H1 (cell line): ENCODE measurements at regions not wholly inside any gene's neighbourhood (a gene's known extent, or its start where the extent isn't known, plus 50 kb on each side); places are given as distances from the start of the nearest gene placed in this dataset.

Source experiments
- CTCF ChIA-PET: fragments of 300-600 bp; sonication (Branson Sonifier 250); formaldehyde crosslinking; loops from one replicate; lab custom pipeline; 2021; ENCODE audit not compliant: partially characterized antibody; lab: Charles Lee
- POLR2A ChIA-PET: fragments of 300-600 bp; sonication (Branson Sonifier 250); formaldehyde crosslinking; loops from one replicate; lab custom pipeline; 2021; ENCODE audit warnings: inconsistent platforms; ENCODE audit not compliant: partially characterized antibody; lab: Charles Lee
- DNase-seq, 2 experiments: peaks; one replicate each; pipeline versions ENCODE4 v3.0.0 to v3.0.0-alpha.2; 2010 to 2022; ENCODE audit warnings: low spot score in 2 of 2, low read depth in 1 of 2, mixed read lengths in 1 of 2
- FAIRE-seq: peaks from 2 replicates; lab custom pipeline; 2011; peaks lifted over from hg19 to GRCh38; lab: Jason Lieb, UNC
- H2AFZ ChIP-seq: 2 replicates; pipeline ENCODE4 v1.8.1; 2012; ENCODE audit warnings: low read length, inconsistent platforms
- H2AK5ac ChIP-seq: 2 replicates; pipeline ENCODE4 v1.6.1; 2013; ENCODE audit warnings: low read depth, low read length
- H2BK120ac ChIP-seq: replicated peaks from 2 replicates; pipeline ENCODE3; 2013; ENCODE audit warnings: low read depth, low read length, inconsistent platforms
- H2BK12ac ChIP-seq: 2 replicates; pipeline ENCODE4 v1.6.1; 2013; ENCODE audit warnings: low read depth, low read length
- H2BK15ac ChIP-seq: 2 replicates; pipeline ENCODE4 v1.6.1; 2013; ENCODE audit warnings: low read length
- H2BK20ac ChIP-seq: 2 replicates; pipeline ENCODE4 v1.6.1; 2013; ENCODE audit warnings: low read length
- H2BK5ac ChIP-seq: 2 replicates; pipeline ENCODE4 v1.6.1; 2013; ENCODE audit warnings: low read depth, low read length
- H3K14ac ChIP-seq: 2 replicates; pipeline ENCODE4 v1.6.1; 2013; ENCODE audit warnings: inconsistent platforms; ENCODE audit not compliant: insufficient read length
- H3K18ac ChIP-seq: 2 replicates; pipeline ENCODE4 v1.6.1; 2013; ENCODE audit warnings: low read length; ENCODE audit errors: extremely low read depth
- H3K23ac ChIP-seq: 2 replicates; pipeline ENCODE4 v1.6.1; 2013; ENCODE audit warnings: inconsistent platforms; ENCODE audit not compliant: insufficient read length
- H3K23me2 ChIP-seq: 2 replicates; pipeline ENCODE4 v1.6.1; 2013; ENCODE audit warnings: low read depth, low read length
- H3K27ac ChIP-seq: 2 replicates; pipeline ENCODE4 v1.6.1; 2011; ENCODE audit warnings: low read depth, low read length, inconsistent platforms
- H3K27me3 ChIP-seq, 4 experiments: replicated peaks in 1 of 4; 1 replicate in 1 of 4; 2 replicates in 3 of 4; pipeline versions ENCODE4 v1.6.1 to v1.8.1; 2011 to 2013; ENCODE audit warnings: low read length in 3 of 4, mild to moderate bottlenecking in 3 of 4, inconsistent platforms in 2 of 4, mixed read lengths in 2 of 4, moderate library complexity in 1 of 4; ENCODE audit not compliant: control insufficient read depth in 3 of 4, insufficient read depth in 3 of 4; ENCODE audit errors: extremely low read depth in 1 of 4
- H3K36me3 ChIP-seq, 4 experiments: 2 replicates each; pipeline versions ENCODE4 v1.6.1 to v1.8.1; 2011 to 2013; ENCODE audit warnings: mild to moderate bottlenecking in 4 of 4, low read length in 3 of 4, moderate library complexity in 2 of 4, control low read depth in 1 of 4, inconsistent platforms in 1 of 4; ENCODE audit not compliant: insufficient read depth in 4 of 4, control insufficient read depth in 2 of 4
- H3K4ac ChIP-seq: replicated peaks from 2 replicates; pipeline ENCODE3; 2013; ENCODE audit warnings: low read length, low read depth, mixed read lengths, inconsistent platforms; ENCODE audit not compliant: insufficient read length
- H3K4me1 ChIP-seq, 4 experiments: replicated peaks in 1 of 4; 1 replicate in 1 of 4; 2 replicates in 3 of 4; pipeline versions ENCODE4 v1.6.1 to v1.8.1; 2011 to 2013; ENCODE audit warnings: low read length in 3 of 4, inconsistent platforms in 2 of 4, mixed read lengths in 1 of 4; ENCODE audit not compliant: insufficient read depth in 4 of 4, control insufficient read depth in 3 of 4
- H3K4me2 ChIP-seq, 2 experiments: 2 replicates each; pipeline versions ENCODE4 v1.6.1 to v1.8.1; 2011 to 2013; ENCODE audit warnings: low read depth in 2 of 2, low read length in 2 of 2, control low read depth in 1 of 2, inconsistent platforms in 1 of 2, mild to moderate bottlenecking in 1 of 2; ENCODE audit not compliant: insufficient read depth in 1 of 2
- H3K4me3 ChIP-seq, 4 experiments: fragments of 200-600, 300-600 bp in 1 of 4; sonication (generic), shearing (Covaris generic), sonication (Bioruptor Twin) in 1 of 4; 2 replicates each; pipeline versions ENCODE4 v1.5.1 to v1.8.1; 2011 to 2016; ENCODE audit warnings: low read length in 4 of 4, low read depth in 3 of 4, control low read depth in 2 of 4, inconsistent platforms in 2 of 4, mild to moderate bottlenecking in 2 of 4, mixed read lengths in 1 of 4, moderate library complexity in 1 of 4; ENCODE audit not compliant: insufficient read depth in 2 of 4; ENCODE audit errors: extremely low read depth in 1 of 4
- H3K56ac ChIP-seq: replicated peaks from 2 replicates; pipeline ENCODE3; 2013; ENCODE audit warnings: low read depth, mild to moderate bottlenecking, mixed read lengths, low read length, inconsistent platforms; ENCODE audit not compliant: insufficient read length
- H3K79me1 ChIP-seq: 2 replicates; pipeline ENCODE4 v1.6.1; 2013; ENCODE audit warnings: low read depth, low read length, control low read depth
- H3K79me2 ChIP-seq, 2 experiments: 2 replicates each; pipeline versions ENCODE4 v1.6.1 to v1.8.1; 2012 to 2013; ENCODE audit warnings: low read length in 2 of 2, mild to moderate bottlenecking in 2 of 2, inconsistent platforms in 1 of 2; ENCODE audit not compliant: insufficient read depth in 2 of 2, control insufficient read depth in 1 of 2
- H3K9ac ChIP-seq, 4 experiments: replicated peaks in 1 of 4; 1 replicate in 1 of 4; 2 replicates in 3 of 4; pipeline versions ENCODE4 v1.6.1 to v1.8.1; 2011 to 2013; ENCODE audit warnings: low read depth in 3 of 4, low read length in 3 of 4, control low read depth in 2 of 4, mild to moderate bottlenecking in 2 of 4, moderate library complexity in 2 of 4, inconsistent platforms in 1 of 4; ENCODE audit errors: extremely low read depth in 1 of 4
- H3K9me3 ChIP-seq, 2 experiments: 2 replicates each; pipeline versions ENCODE4 v1.6.1 to v1.8.1; 2012 to 2013; ENCODE audit warnings: mild to moderate bottlenecking in 2 of 2, moderate library complexity in 2 of 2, control low read depth in 1 of 2, inconsistent platforms in 1 of 2, low read depth in 1 of 2, low read length in 1 of 2, mixed read lengths in 1 of 2; ENCODE audit not compliant: insufficient read depth in 2 of 2
- H4K20me1 ChIP-seq, 2 experiments: replicated peaks in 1 of 2; 2 replicates each; pipeline versions ENCODE3 to v1.8.1; 2011 to 2013; ENCODE audit warnings: inconsistent platforms in 2 of 2, low read length in 2 of 2, mild to moderate bottlenecking in 1 of 2; ENCODE audit not compliant: insufficient read depth in 2 of 2, control insufficient read depth in 1 of 2
- H4K5ac ChIP-seq: 2 replicates; pipeline ENCODE4 v1.6.1; 2013; ENCODE audit warnings: low read length, low read depth, mixed read lengths, inconsistent platforms; ENCODE audit not compliant: insufficient read length
- H4K8ac ChIP-seq: 2 replicates; pipeline ENCODE4 v1.8.0; 2013; ENCODE audit warnings: mild to moderate bottlenecking, moderate library complexity, low read length, inconsistent platforms; ENCODE audit not compliant: insufficient read depth; ENCODE audit errors: extremely low read depth
- H4K91ac ChIP-seq: replicated peaks from 2 replicates; pipeline ENCODE3; 2013; ENCODE audit warnings: low read length, mixed read lengths, inconsistent platforms; ENCODE audit not compliant: insufficient read length
- GABPA ChIP-seq: IDR thresholded peaks from 2 replicates; pipeline ENCODE4 v1.6.1; 2011; ENCODE audit warnings: mild to moderate bottlenecking, low read length, moderate library complexity, borderline replicate concordance; ENCODE audit not compliant: insufficient read depth
- JUND ChIP-seq: IDR thresholded peaks from 2 replicates; pipeline ENCODE4 v1.6.1; 2011; ENCODE audit warnings: mild to moderate bottlenecking, improper control_type of control experiment, low read length
- NANOG ChIP-seq: IDR thresholded peaks from 2 replicates; pipeline ENCODE4 v1.6.1; 2011; ENCODE audit warnings: low read length, low read depth, mild to moderate bottlenecking, inconsistent platforms; ENCODE audit not compliant: insufficient read depth, poor library complexity, severe bottlenecking
- WGBS, 2 experiments: shearing (Covaris generic) in 1 of 2; methylation state at CpG; one replicate each; pipeline versions ENCODE4 v1.1.6 to v1.1.7; 2013 to 2015; ENCODE audit warnings: low lambda C conversion rate in 2 of 2, mixed read lengths in 2 of 2, inconsistent platforms in 1 of 2, low coverage in 1 of 2, missing lambda C conversion rate in 1 of 2; ENCODE audit not compliant: insufficient replicate concordance in 2 of 2, insufficient coverage in 1 of 2, insufficient read length in 1 of 2; ENCODE audit errors: extremely low coverage in 1 of 2, missing lambda C conversion rate in 1 of 2; 5-methylcytosine and 5-hydroxymethylcytosine counted together
- TF ChIP-seq, protein P1 (sequence below): IDR thresholded peaks from 2 replicates; pipeline ENCODE4 v1.6.1; 2012; ENCODE audit warnings: low read length, inconsistent platforms

DNA sequence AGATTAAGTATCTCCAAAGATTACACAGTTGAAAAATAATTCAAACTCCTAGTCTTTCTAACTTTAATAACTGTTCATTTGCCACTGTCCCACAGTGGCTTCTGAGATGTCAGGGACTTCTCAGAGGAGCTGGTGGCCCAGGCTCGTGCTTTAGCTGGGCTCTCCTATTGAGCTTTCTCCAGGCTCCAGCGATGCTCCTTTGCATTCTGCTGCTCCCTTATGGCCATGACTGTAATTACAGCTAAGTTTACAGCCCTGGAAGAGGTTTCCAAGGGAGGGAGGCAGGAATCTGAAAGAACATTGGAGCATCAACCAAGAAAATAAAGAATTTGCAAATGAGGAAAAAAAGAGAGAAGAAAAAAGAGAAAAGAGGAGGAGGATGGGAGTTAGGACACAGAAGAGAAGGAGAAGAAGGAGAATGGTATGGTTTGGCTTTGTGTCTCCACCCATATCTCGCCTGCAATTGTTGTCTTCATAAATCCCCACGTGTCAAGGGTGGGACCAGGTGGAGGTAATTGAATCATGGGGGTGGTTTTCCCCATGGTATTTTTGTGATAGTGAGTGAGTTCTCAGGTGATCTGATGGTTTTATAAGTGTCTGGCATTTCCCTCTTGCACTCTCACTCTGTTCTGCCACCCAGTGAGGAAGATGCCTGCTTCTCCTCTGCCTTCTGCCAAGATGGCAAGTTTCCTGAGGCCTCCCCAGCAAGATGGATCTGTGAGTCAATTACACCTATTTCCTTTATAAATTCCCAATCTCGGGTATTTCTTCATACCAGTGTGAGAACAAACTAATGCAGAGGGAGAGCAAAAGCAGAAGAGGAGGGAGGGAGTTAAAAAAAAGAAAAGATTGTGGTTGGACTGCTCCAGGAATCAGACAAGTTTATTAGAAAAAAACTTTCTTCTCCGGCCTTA is 857.0 kb downstream of the KCNA4 start:
- Histone ChIP-seq H2BK20ac (no peak overlapping the region), H2BK120ac (no peak overlapping the region), H3K27ac (no peak overlapping the region), H4K5ac (no peak overlapping the region), H3K23ac (no peak overlapping the region), H3K23me2 (no peaks in the 10 kb centered on the region), H3K14ac (no peak overlapping the region), H3K27me3 (no peaks in the 10 kb centered on the region), H3K79me1 (no peaks in the 10 kb centered on the region), H3K9ac (no peak overlapping the region), H2BK5ac (no peak overlapping the region), H2BK15ac (no peak overlapping the region), H4K91ac (no peak overlapping the region), H3K4me1 (no peaks in the 10 kb centered on the region; a peak in 1 of 7 replicates), H3K56ac (no peak overlapping the region), H2BK12ac (no peak overlapping the region), H2AFZ (no peak overlapping the region), H2AK5ac (no peak overlapping the region), H4K20me1 (no peaks in the 10 kb centered on the region), H3K4me3 (no peak overlapping the region), H4K8ac (no peak overlapping the region), H3K9me3 (no peaks in the 10 kb centered on the region), H3K4ac (no peak overlapping the region), H3K4me2 (no peak overlapping the region), H3K79me2 (no peaks in the 10 kb centered on the region), H3K18ac (no peak overlapping the region), H3K36me3 (no peaks in the 10 kb centered on the region)
- 84% methylated on average over 6 of the region's 6 CpGs; no CpG with 5 or more reads in 1 of the 2 experiments for WGBS, 2 experiments
- ChIA-PET POLR2A (no interaction called here), CTCF (interaction anchor here (0.6 to 1.9 kb wide), 31 partner anchors 8 to 1987 kb away, joined by 3 to 10 read pairs (median 3); no protein-coding TSS in a partner anchor)
- DNase-seq (peak; percentile 19 to 56), FAIRE-seq (peak; percentile 76)
- TF ChIP-seq, protein P1, sequence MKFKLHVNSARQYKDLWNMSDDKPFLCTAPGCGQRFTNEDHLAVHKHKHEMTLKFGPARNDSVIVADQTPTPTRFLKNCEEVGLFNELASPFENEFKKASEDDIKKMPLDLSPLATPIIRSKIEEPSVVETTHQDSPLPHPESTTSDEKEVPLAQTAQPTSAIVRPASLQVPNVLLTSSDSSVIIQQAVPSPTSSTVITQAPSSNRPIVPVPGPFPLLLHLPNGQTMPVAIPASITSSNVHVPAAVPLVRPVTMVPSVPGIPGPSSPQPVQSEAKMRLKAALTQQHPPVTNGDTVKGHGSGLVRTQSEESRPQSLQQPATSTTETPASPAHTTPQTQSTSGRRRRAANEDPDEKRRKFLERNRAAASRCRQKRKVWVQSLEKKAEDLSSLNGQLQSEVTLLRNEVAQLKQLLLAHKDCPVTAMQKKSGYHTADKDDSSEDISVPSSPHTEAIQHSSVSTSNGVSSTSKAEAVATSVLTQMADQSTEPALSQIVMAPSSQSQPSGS: no peak
- TF ChIP-seq JUND (no peak), GABPA (no peak), NANOG (no peak)
